T47D (cell line): ENCODE measurements at regions not wholly inside any gene's neighbourhood (a gene's known extent, or its start where the extent isn't known, plus 50 kb on each side); places are given as distances from the start of the nearest gene placed in this dataset.
"Not testable (repeated sequence)": the region's sequence is repeated elsewhere in the genome, so short reads cannot be mapped to it uniquely, and the experiment has no call there.

Experiments used
- DNase-seq, 2 experiments: peaks; one replicate each; pipeline versions ENCODE4 v3.0.0 to v3.0.0-alpha.2; 2011 to 2012; ENCODE audit warnings: low read depth in 1 of 2, low spot score in 1 of 2
- JUND ChIP-seq: IDR thresholded peaks from 2 replicates; pipeline ENCODE4 v1.6.1; 2012; ENCODE audit warnings: low read depth
- in situ Hi-C: cut with HindIII; loops from 2 replicates; pipeline ENCODE4 v1.10.0; 2016; ENCODE audit warnings: low sequenced_read_pairs, low pct_unique_long_range_greater_than_20kb

GRCh38 chr1:189131576-189131975 is 1346.1 kb downstream of the BRINP3 start:
- DNase-seq: no peak
- no peak for TF ChIP-seq JUND
- in situ Hi-C loops: no loop called here

DNA sequence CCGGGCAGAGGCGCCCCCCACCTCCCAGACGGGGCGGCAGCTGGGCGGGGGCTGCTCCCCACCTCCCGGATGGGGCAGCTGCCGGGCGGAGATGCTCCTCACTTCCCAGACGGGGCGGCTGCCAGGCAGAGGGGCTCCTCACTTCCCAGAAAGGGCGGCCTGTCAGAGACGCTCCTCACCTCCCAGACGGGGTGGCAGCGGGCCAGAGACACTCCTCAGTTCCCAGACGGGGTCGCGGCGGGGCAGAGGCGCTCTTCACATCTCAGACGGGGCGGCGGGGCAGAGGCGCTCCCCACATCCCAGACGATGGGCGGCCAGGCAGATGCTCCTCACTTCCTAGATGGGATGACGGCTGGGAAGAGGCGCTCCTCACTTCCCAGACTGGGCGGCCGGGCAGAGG is 1337.9 kb downstream of the BRINP3 start:
- DNase-seq, in situ Hi-C loops: not testable (repeated sequence)

- in situ Hi-C loops: no loop called here
- no peak for TF ChIP-seq JUND
These were observed 1336.6 kb downstream of the BRINP3 start for GRCh38 chr1:189141056-189141455.

DNA sequence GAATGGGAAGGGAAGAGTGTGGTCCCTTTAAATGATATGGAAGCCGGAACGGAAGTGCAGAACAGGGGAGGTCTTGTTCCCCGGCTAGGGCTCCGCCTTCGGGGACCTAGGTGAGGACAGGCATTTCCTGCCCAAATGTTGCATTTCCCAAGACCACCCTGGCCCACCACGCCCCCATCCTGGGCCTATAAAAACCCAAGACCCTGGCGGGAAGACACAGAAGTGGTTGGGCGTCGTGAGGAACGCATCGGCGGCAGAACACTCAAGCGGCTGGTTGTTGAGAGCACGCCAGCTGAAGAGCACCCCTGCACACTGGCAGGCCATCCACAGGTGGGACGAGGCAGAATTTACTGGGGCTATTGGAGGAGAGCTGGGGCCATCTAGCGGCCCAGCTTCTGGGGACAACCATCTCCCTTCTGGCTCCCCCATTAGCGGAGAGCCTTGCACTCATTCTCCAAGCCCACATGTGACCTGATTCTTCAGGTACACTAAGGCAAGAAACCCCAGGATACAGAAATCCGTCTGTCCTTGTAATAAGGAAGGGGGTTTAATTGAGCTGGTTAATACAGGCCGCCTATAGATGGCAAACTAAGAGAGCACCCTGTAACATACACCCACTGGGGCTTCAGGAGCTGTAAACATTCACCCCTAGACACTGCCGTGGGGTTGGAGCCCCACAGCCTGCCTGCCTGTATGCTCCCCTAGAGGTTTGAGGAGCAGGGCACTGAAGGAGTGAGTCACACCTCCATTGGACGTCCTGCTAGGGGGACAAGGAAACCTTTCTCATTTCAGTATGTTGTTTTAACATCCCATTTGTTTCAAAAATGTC is 1327.9 kb downstream of the BRINP3 start:
- in situ Hi-C loops: no loop called here
- peak; percentile 51 to 91 for DNase-seq
- no peak for TF ChIP-seq JUND

More at GRCh38 chr1:189141056-189141455, 1336.6 kb downstream of the BRINP3 start:
- no peak for DNase-seq

DNA sequence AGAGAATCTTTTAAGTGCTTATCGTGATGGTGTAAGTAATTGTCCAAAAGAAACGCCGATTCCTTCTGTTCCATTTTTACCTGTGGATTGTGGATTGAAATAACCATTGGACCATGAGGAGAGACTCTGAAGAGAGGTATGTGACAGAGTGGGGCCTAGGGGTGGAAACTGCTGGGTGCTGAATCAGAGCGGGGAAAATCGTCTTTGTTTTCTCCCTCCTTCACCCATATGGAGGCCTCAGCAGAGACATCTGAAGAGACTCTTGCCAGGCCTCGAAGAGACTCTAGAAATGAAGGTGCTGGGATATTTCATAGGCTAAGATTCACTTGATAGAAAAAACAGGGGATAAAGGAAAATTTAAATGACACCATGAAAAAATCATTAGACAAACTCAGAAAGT is 1327.0 kb downstream of the BRINP3 start:
- in situ Hi-C loops: no loop called here

DNA sequence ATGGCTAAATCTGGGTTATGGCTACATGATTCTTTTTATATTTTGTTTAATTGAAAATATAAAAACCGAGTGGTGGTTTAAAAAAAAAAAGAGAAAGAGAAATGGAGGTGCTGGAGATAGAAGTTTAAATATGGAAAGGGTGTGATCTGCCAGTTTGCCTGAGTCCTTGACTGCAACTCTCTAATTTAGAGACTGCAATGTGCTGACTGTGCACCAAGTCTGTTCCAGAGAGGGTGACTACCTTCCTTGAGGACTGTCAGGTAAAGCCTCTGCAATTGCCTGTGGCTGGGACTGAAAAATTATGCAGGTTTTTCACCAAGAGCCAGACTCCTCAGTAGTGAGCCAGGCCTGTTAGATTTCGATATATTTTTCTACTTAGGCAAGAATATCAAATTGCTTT is 1326.3 kb downstream of the BRINP3 start:
- peak in 1 of 2 experiments; percentile 11 for DNase-seq
- no peak for TF ChIP-seq JUND
- in situ Hi-C loops: no loop called here

More for the DNA sequence above, 1327.0 kb downstream of the BRINP3 start:
- no peak for TF ChIP-seq JUND
- peak in 1 of 2 experiments; percentile 12 for DNase-seq

DNA sequence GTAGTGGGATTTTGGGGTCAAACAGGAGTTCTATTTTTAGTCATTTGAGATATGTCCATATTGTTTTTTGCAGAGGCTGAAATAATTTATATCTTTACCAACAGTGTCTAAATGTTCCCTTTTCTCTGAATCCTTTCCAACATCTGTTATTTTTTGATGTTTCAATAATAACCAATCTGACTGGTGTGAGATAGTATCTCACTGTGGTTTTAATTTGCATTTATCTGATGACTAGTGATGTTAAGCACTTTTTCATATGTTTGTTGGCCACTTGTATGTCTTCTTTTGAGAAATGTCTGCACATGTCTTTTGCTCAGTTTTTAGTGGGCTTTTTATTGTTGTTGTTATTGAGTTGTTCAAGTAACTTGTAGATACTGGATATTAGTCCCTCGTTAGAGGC is 1325.0 kb downstream of the BRINP3 start:
- in situ Hi-C loops: no loop called here
- TF ChIP-seq JUND: no peak
- no peak for DNase-seq

- DNase-seq: no peak
- in situ Hi-C loops: no loop called here
- no peak for TF ChIP-seq JUND
These were observed 1319.5 kb downstream of the BRINP3 start for GRCh38 chr1:189158155-189158554.

- DNase-seq: no peak
- in situ Hi-C loops: no loop called here
- TF ChIP-seq JUND: no peak
These were observed 1301.8 kb downstream of the BRINP3 start for GRCh38 chr1:189175889-189176288.

DNA sequence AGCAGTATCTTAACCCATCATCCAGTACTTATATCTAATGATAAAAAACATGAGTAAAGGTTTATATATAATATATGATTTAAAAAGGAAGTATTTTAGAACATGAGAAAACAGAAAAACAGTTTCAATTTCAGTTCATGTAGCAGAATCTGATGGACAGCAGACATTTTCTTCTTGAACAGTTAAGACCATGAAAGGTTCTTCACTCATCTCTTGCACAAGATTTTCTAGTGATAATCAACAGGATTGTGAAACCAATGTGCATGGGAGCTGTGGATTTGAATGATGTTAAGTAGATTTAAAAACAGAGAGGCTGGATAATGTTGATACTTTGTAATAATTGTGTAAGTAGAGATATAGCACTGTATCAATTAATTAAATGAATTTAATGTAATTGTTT is 1297.6 kb downstream of the BRINP3 start:
- in situ Hi-C loops: no loop called here
- TF ChIP-seq JUND: no peak
- DNase-seq: no peak

- DNase-seq: no peak
- TF ChIP-seq JUND: no peak
- in situ Hi-C loops: no loop called here
These were observed 1292.6 kb downstream of the BRINP3 start for GRCh38 chr1:189185097-189185496.

DNA sequence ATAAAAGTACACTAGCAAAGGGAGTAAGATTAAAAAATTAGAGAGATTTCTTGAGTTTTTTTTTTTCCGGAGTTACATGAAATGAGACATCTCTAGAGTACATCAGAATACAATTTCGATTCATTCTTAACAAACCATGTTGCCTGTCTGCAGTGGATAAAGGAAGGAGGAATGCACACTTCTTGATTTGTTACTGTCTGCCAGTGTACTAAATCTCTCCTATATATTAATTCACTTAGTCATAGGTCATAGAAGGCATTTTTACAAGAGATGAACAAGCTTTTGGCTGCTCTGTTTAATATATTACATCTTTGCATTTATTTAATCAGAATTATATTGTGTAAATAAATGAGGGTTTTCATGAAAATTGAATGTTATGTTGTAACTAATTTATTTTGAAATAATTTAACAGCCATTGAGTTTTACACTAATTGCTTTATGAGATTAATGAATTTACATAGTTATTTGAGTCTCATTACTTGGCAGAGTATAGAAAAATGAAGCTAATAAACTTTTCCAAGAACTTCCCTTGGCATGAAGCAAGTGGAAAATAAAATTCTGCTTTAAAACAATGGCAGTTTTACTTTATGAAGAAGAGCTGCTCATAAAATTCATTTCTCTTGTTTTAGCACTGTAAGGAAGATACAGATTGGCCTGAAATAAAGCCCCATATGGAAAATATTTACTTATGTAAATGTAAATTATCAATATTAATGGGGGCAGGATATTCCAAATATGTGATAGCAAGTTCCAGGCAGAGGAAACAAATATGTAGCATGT is 1284.7 kb downstream of the BRINP3 start:
- in situ Hi-C loops: no loop called here
- DNase-seq: no peak
- no peak for TF ChIP-seq JUND

GRCh38 chr1:189205863-189206262 is 1271.8 kb downstream of the BRINP3 start:
- TF ChIP-seq JUND: no peak
- DNase-seq: no peak
- in situ Hi-C loops: no loop called here
